Right cardiac atrium (tissue), 5 donors: ENCODE measurements at regions not wholly inside any gene's neighbourhood (a gene's known extent, or its start where the extent isn't known, plus 50 kb on each side); places are given as distances from the start of the nearest gene placed in this dataset.

Experiments used
- ATAC-seq, 2 donors: fragments of 200-7000 bp; cut with Tn5 transposase; one replicate each; pipeline versions ENCODE4 v1.8.0 to v1.9.1; 2020; ENCODE audit warnings: moderate library complexity in 2 of 2, mild to moderate bottlenecking in 1 of 2
- DNase-seq, 3 donors: peaks; one replicate each; pipeline ENCODE4 v3.0.0-alpha.2; 2020
- H3K27ac ChIP-seq: one replicate; pipeline ENCODE4 v1.5.1; 2013; ENCODE audit warnings: mild to moderate bottlenecking, low read length, control low read depth, moderate library complexity
- H3K27me3 ChIP-seq: one replicate; pipeline ENCODE4 v1.6.1; 2013; ENCODE audit not compliant: control insufficient read depth, insufficient read depth
- H3K4me1 ChIP-seq: one replicate; pipeline ENCODE4 v1.6.1; 2013; ENCODE audit warnings: low read length; ENCODE audit not compliant: control insufficient read depth, insufficient read depth
- H3K4me3 ChIP-seq: one replicate; pipeline ENCODE4 v1.5.1; 2013; ENCODE audit warnings: low read length, control low read depth
- H3K9me3 ChIP-seq: one replicate; pipeline ENCODE4 v1.6.1; 2013; ENCODE audit warnings: low read length; ENCODE audit not compliant: control insufficient read depth
- WGBS: extraction: QIAGEN DNeasy Blood & Tissue Kit; methylation state at CpG from one replicate; pipeline ENCODE4 v1.1.7; 2013; 5-methylcytosine and 5-hydroxymethylcytosine counted together
- intact Hi-C, 4 donors: fragments of 100-400 bp; cut with DNase I; formaldehyde crosslinking; loops; one replicate each; pipeline versions ENCODE4 v1.11.0 to v1.14.0; 2022 to 2023
- donor health status: healthy with polysubstance abuse.
- donor health status: DM: no; HTN: yes; CAD: no.
- donor health status: DM: no; HTN: no; CAD: no.
- donor health status: DM: no; HTN: yes; CAD: no; lungs with severe emphysema.
- donor health status: DM: yes; HTN: yes; CAD: no.

DNA sequence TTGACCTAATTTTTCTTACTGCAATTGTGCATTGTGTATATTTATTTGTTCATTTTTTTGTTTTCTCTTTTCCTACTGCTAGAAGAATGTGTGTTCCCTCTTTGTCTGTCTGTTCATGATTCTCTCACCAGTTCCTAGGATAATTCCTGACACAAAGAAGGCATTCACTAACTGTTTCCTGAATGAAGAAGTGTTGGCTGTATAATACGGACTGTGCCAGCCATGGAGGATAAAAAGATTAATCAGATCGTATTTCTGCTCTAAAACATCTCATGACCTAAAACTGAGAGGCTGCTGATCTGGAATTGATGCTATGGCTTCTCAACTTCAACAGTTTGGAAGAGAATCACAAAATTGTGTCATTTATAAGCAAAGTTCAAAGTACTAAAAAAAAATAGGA lies 563.1 kb upstream of the FRG1 start:
- 56% methylated on average over 2 of the region's 2 CpGs for WGBS
- Histone ChIP-seq H3K4me1 (no peaks in the 10 kb centered on the region), H3K9me3 (no peaks in the 10 kb centered on the region), H3K27me3 (no peaks in the 10 kb centered on the region), H3K4me3 (no peak overlapping the region), H3K27ac (no peak overlapping the region)
- no peak for DNase-seq
- intact Hi-C loops, result no loop called here
- no peak for ATAC-seq

- no peak overlapping the region for H3K27ac ChIP-seq
- WGBS, result 20% methylated on average over 1 of the region's 1 CpG
- H3K4me1 ChIP-seq, result no peaks in the 10 kb centered on the region
- ATAC-seq (no peak), DNase-seq (no peak)
- no peaks in the 10 kb centered on the region for H3K27me3 ChIP-seq
- H3K4me3 ChIP-seq, result no peak overlapping the region
- intact Hi-C loops, result no loop called here
- H3K9me3 ChIP-seq, result no peaks in the 10 kb centered on the region
Observed at GRCh38 chr4:189385098-189385497, 555.6 kb upstream of the FRG1 start.

GRCh38 chr4:189385579-189385978 lies 555.1 kb upstream of the FRG1 start:
- 44% methylated on average over 2 of the region's 2 CpGs for WGBS
- intact Hi-C loops, result no loop called here

DNA sequence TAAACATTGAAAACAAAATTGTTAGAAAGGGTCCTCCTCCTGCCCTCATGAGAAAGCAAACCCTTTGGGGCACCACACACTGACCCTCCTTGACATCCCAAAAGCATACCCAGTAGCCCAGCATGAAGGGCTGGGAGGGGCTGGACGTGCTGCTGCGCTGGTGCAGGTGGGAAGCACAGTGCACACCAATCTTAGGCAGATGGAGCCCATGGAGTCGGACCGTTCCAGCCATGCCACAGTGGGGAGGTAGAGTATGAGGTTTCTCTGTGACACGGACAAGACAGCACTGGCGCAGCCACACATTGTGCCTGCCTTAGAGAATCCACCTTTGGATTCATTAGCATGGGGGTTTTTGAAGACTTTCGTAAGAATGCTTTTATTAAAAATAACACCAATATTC lies 544.2 kb upstream of the FRG1 start:
- WGBS, result 88% methylated on average over 7 of the region's 7 CpGs
- H3K27me3 ChIP-seq, result no peaks in the 10 kb centered on the region
- no peak for DNase-seq

More at GRCh38 chr4:189385579-189385978, 555.1 kb upstream of the FRG1 start:
- no peaks in the 10 kb centered on the region for H3K4me1 ChIP-seq
- no peak for DNase-seq
- no peak overlapping the region for H3K27ac ChIP-seq
- no peak overlapping the region for H3K4me3 ChIP-seq
- no peaks in the 10 kb centered on the region for H3K27me3 ChIP-seq
- no peaks in the 10 kb centered on the region for H3K9me3 ChIP-seq
- ATAC-seq, result no peak

GRCh38 chr4:189404271-189404670 lies 536.4 kb upstream of the FRG1 start:
- Histone ChIP-seq H3K4me1 (no peaks in the 10 kb centered on the region), H3K4me3 (no peak overlapping the region), H3K27me3 (no peaks in the 10 kb centered on the region), H3K9me3 (peaks cover 2% of the 10 kb centered on the region), H3K27ac (no peak overlapping the region)
- ATAC-seq (no peak), DNase-seq (no peak)
- WGBS, result 85% methylated on average over 1 of the region's 1 CpG
- intact Hi-C loops, result no loop called here

More for the DNA sequence above, 544.2 kb upstream of the FRG1 start:
- Histone ChIP-seq H3K27ac (no peak overlapping the region), H3K9me3 (no peaks in the 10 kb centered on the region), H3K4me1 (no peaks in the 10 kb centered on the region), H3K4me3 (no peak overlapping the region)
- intact Hi-C loops, result no loop called here
- ATAC-seq, result no peak

- ATAC-seq, result no peak
- Histone ChIP-seq H3K9me3 (peaks cover 2% of the 10 kb centered on the region), H3K27ac (no peak overlapping the region), H3K4me3 (no peak overlapping the region), H3K27me3 (no peaks in the 10 kb centered on the region), H3K4me1 (no peaks in the 10 kb centered on the region)
- intact Hi-C loops, result no loop called here
- no peak for DNase-seq
- 84% methylated on average over 6 of the region's 6 CpGs for WGBS
Observed at GRCh38 chr4:189409158-189409557, 531.5 kb upstream of the FRG1 start.

GRCh38 chr4:189414021-189414420 lies 526.7 kb upstream of the FRG1 start:
- intact Hi-C loops, result no loop called here
- WGBS, result 55% methylated on average over 4 of the region's 4 CpGs
- H3K4me3 ChIP-seq, result no peak overlapping the region
- H3K27me3 ChIP-seq, result no peaks in the 10 kb centered on the region
- no peaks in the 10 kb centered on the region for H3K4me1 ChIP-seq
- DNase-seq (no peak), ATAC-seq (no peak)
- no peaks in the 10 kb centered on the region for H3K9me3 ChIP-seq
- H3K27ac ChIP-seq, result no peak overlapping the region

DNA sequence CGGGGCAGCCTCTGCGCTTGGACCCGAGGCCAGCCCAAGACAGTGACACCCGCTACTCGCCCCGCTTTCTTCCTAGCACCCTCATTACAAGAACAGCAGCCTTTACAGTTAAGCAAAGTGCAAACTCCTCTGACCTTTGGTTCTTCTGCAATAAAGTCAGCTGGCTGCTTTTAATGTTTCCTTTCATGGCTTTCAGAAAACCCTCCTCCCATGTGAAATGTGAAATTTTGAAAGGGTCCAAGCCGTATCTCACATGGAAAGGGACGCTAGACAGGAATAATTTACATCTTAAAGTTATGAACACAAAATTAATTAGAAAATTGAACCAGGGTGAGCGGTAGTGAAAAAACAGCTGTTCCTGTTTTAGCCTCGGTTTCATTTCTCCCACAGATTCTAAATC lies 520.1 kb upstream of the FRG1 start:
- H3K27ac ChIP-seq, result no peak overlapping the region
- H3K9me3 ChIP-seq, result no peaks in the 10 kb centered on the region
- H3K4me1 ChIP-seq, result no peaks in the 10 kb centered on the region
- no peak overlapping the region for H3K4me3 ChIP-seq
- DNase-seq, result no peak
- ATAC-seq, result no peak
- H3K27me3 ChIP-seq, result no peaks in the 10 kb centered on the region
- intact Hi-C loops, result no loop called here
- WGBS, result 74% methylated on average over 10 of the region's 10 CpGs

GRCh38 chr4:189436207-189436606 lies 504.5 kb upstream of the FRG1 start:
- Histone ChIP-seq H3K9me3 (no peaks in the 10 kb centered on the region), H3K4me3 (no peak overlapping the region), H3K27me3 (no peaks in the 10 kb centered on the region), H3K27ac (no peak overlapping the region), H3K4me1 (no peaks in the 10 kb centered on the region)
- DNase-seq, result no peak
- WGBS, result 67% methylated on average over 3 of the region's 3 CpGs
- intact Hi-C loops, result no loop called here
- no peak for ATAC-seq

DNA sequence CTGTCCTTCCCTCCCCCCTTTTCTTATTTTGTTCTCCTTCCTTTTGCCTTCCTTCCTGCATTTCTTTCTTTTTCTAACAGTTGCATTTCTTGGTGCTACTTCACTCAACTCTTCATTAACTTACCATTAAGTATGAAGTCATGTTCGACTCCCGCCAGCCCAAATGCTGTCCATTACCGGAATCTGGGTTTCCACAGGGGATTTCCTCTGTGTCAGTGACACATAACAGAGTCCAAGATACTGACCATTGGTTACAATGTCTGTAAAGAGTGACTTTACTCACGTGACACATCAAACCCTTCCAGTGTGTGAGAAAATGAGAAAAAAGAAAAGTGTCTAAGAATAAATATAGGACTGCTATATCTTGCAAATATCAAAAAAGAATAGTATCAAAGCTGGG lies 500.0 kb upstream of the FRG1 start:
- no peak overlapping the region for H3K27ac ChIP-seq
- ATAC-seq, result no peak
- no peak overlapping the region for H3K4me3 ChIP-seq
- intact Hi-C loops, result no loop called here
- 43% methylated on average over 4 of the region's 4 CpGs for WGBS
- no peaks in the 10 kb centered on the region for H3K9me3 ChIP-seq
- no peaks in the 10 kb centered on the region for H3K27me3 ChIP-seq
- no peaks in the 10 kb centered on the region for H3K4me1 ChIP-seq
- DNase-seq, result no peak

- no peaks in the 10 kb centered on the region for H3K4me1 ChIP-seq
- 72% methylated on average over 6 of the region's 6 CpGs for WGBS
- ATAC-seq, result no peak
Observed at GRCh38 chr4:189443341-189443740, 497.3 kb upstream of the FRG1 start.

GRCh38 chr4:189445613-189446012 lies 495.1 kb upstream of the FRG1 start:
- DNase-seq (no peak), ATAC-seq (no peak)
- Histone ChIP-seq H3K27me3 (no peaks in the 10 kb centered on the region), H3K27ac (no peak overlapping the region), H3K9me3 (peaks cover 4% of the 10 kb centered on the region), H3K4me1 (no peaks in the 10 kb centered on the region), H3K4me3 (no peak overlapping the region)
- intact Hi-C loops, result no loop called here

More at GRCh38 chr4:189443341-189443740, 497.3 kb upstream of the FRG1 start:
- H3K27ac ChIP-seq, result no peak overlapping the region
- H3K27me3 ChIP-seq, result no peaks in the 10 kb centered on the region
- intact Hi-C loops, result no loop called here
- H3K4me3 ChIP-seq, result no peak overlapping the region
- no peak for DNase-seq
- peaks cover under 1% of the 10 kb centered on the region for H3K9me3 ChIP-seq
